ENCODE measurements at regions not wholly inside any gene's neighbourhood (a gene's known extent, or its start where the extent isn't known, plus 50 kb on each side); places are given as distances from the start of the nearest gene placed in this dataset.

GRCh38 chr3:55370272-55370671 lies 116.8 kb downstream of the WNT5A start:
- intact Hi-C loops (cut with DNase I; ENCODE audit: low total_unique reads) = no loop called here
- WGBS, 5 donors = 90 to 94% (median 92%) methylated on average over 12 of the region's 12 CpGs
- no peaks in the 10 kb centered on the region for H3K4me1 ChIP-seq
- no peaks in the 10 kb centered on the region for H3K27me3 ChIP-seq (replicated peaks in 1 of 7)
- H3K9me3 ChIP-seq = no peaks in the 10 kb centered on the region
- DNase-seq = no peak
- no peak overlapping the region for H3K27ac ChIP-seq
- H3K36me3 ChIP-seq = no peaks in the 10 kb centered on the region
- H3K4me3 ChIP-seq = no peak overlapping the region
- no peak for TF ChIP-seq CTCF (IDR thresholded peaks at IDR 0.05 in 8 of 11, conservative IDR thresholded peaks at IDR 0.05 in 3 of 11)
- TF ChIP-seq POLR2AphosphoS5 (IDR thresholded peaks at IDR 0.05) = no peak
- TF ChIP-seq POLR2A (IDR thresholded peaks at IDR 0.05) = no peak

DNA sequence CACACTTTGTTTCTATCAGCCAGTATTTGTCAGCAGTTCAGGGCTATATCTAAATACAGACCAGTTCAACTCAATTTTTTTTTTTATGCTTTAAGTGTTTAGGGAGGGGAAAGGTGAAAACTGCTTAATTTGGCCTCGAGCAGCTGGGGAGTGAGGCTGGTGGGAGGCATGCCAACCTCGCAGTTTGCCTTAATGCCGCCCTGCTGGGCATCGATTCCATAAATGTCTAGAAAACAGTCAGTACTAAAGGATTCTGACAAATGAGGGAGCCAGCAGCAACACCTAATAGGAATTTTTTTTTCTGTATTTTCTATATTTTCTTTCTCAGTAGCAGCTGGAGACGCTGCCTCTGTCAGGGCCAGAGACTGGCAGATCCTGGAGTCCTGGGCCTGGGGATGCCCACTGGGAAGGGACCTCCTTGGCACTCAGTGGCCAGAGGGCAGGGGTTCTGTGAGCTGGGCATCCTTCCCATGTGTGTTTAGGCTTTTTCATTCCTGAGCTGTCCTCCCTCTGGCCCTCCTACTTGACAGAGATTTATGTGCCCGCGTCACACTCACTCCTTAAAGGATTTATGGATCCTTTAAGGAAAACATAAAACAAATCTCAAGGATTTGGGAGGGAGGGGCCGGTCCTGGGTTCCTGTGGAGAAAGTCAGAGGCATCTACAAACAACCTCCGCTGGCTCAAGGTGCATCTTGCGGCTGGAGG lies 117.8 kb downstream of the WNT5A start:
- no peaks in the 10 kb centered on the region for H3K36me3 ChIP-seq
- H3K4me1 ChIP-seq = no peaks in the 10 kb centered on the region
- H3K4me3 ChIP-seq = no peak overlapping the region
- H3K9me3 ChIP-seq = no peaks in the 10 kb centered on the region
- WGBS, 5 donors = 63 to 70% (median 68%) methylated on average over 10 of the region's 10 CpGs
- H3K27me3 ChIP-seq (replicated peaks in 1 of 7) = no peaks in the 10 kb centered on the region
- intact Hi-C loops (cut with DNase I; ENCODE audit: low total_unique reads) = no loop called here
- DNase-seq = no peak
- H3K27ac ChIP-seq = no peak overlapping the region
- TF ChIP-seq CTCF (IDR thresholded peaks at IDR 0.05 in 8 of 11, conservative IDR thresholded peaks at IDR 0.05 in 3 of 11) = no peak
- no peak for TF ChIP-seq POLR2AphosphoS5 (IDR thresholded peaks at IDR 0.05)

GRCh38 chr3:55368366-55368765 lies 118.7 kb downstream of the WNT5A start:
- Histone ChIP-seq H3K27ac (no peak overlapping the region), H3K4me3 (no peak overlapping the region), H3K9me3 (no peaks in the 10 kb centered on the region), H3K4me1 (no peaks in the 10 kb centered on the region), H3K27me3 (replicated peaks in 1 of 7) (no peaks in the 10 kb centered on the region), H3K36me3 (no peaks in the 10 kb centered on the region)
- DNase-seq = no peak
- intact Hi-C loops (cut with DNase I; ENCODE audit: low total_unique reads) = no loop called here
- TF ChIP-seq POLR2A (IDR thresholded peaks at IDR 0.05) = no peak
- no peak for TF ChIP-seq CTCF (IDR thresholded peaks at IDR 0.05 in 8 of 11, conservative IDR thresholded peaks at IDR 0.05 in 3 of 11)
- no peak for TF ChIP-seq POLR2AphosphoS5 (IDR thresholded peaks at IDR 0.05)
- 83 to 94% (median 89%) methylated on average over 5 to 6 of the region's 6 CpGs for WGBS, 5 donors

GRCh38 chr3:55367384-55367783 lies 119.7 kb downstream of the WNT5A start:
- TF ChIP-seq POLR2A (IDR thresholded peaks at IDR 0.05) (no peak), CTCF (IDR thresholded peaks at IDR 0.05 in 8 of 11, conservative IDR thresholded peaks at IDR 0.05 in 3 of 11) (no peak), POLR2AphosphoS5 (IDR thresholded peaks at IDR 0.05) (no peak)

More at GRCh38 chr3:55367384-55367783, 119.7 kb downstream of the WNT5A start:
- 42 to 56% (median 54%) methylated on average over 2 of the region's 2 CpGs for WGBS, 5 donors
- DNase-seq = no peak
- intact Hi-C loops (cut with DNase I; ENCODE audit: low total_unique reads) = no loop called here
- H3K4me3 ChIP-seq = no peak overlapping the region
- no peaks in the 10 kb centered on the region for H3K4me1 ChIP-seq
- H3K36me3 ChIP-seq = no peaks in the 10 kb centered on the region
- H3K9me3 ChIP-seq = no peaks in the 10 kb centered on the region
- H3K27me3 ChIP-seq (replicated peaks in 1 of 7) = no peaks in the 10 kb centered on the region
- H3K27ac ChIP-seq = no peak overlapping the region

All from spleen (tissue), 11 donors.